Right lung (tissue), 2 donors: ENCODE measurements at regions not wholly inside any gene's neighbourhood (a gene's known extent, or its start where the extent isn't known, plus 50 kb on each side); places are given as distances from the start of the nearest gene placed in this dataset.
"Not testable (repeated sequence)": the region's sequence is repeated elsewhere in the genome, so short reads cannot be mapped to it uniquely, and the experiment has no call there.

Experiments
- DNase-seq, 2 donors: peaks; one replicate each; pipeline ENCODE4 v3.0.0-alpha.2; 2013

DNA sequence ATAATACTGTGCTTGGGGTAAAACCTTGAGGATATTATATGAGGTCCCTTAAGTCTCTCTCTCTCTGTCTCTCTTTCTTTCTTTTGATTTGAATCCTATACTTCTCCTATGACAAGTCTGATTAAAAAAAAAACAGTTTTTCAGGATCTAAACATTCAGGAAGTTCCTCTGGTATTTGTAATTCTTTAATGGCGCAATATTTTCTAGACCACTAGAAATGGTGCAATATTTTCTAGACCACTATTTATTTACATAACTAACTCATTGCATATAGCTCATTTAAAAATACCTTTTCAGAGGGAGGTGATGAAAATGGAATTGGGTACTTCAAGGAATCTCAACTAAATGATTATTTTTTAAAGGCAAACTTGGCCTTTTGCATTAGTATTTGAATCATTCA is 1235.3 kb downstream of the GATA3 start:
- DNase-seq, result no peak

DNA sequence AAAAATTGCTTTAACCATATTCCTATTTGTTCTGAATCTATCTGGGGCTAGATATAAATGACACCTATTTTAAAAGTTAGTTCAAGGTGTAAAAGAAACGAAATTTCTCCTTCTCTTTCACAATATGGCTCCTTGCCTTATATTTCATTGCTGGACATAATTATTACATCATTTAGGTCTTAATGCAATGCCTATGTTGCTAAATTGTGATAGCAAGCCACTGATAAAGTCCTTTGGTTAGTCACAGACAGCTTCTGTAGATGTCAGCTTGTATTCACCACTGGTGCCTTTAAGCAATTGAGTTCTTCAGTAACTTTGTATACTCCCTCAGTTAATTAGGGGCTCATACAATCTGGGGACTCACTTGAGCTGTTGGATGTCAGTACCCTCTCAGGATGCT is 1236.6 kb downstream of the GATA3 start:
- no peak for DNase-seq

DNA sequence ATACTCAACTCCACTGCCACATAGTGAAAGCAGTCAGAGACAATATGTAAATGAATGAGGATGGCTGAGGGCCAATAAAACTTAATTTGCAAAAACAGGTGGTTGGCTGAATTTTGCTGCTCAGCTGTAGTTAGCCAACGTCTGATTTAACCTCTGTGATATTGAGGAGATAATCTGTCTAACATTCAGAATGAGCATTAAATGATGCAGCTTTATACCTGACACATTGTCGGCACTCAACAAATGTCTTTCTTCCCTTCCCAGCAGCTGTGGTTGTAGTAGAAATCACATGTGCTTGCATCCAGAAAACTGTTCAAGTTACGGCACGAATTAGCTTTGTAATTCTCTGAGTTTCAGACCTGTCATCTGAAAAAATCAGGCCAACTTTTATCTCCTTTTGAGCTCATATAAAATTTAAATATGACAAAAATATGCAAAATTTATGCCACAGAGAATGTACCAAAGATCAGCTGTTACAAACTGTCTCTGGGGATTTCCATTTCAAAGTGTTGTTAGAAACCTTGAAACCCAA is 1239.7 kb downstream of the GATA3 start:
- no peak for DNase-seq

DNA sequence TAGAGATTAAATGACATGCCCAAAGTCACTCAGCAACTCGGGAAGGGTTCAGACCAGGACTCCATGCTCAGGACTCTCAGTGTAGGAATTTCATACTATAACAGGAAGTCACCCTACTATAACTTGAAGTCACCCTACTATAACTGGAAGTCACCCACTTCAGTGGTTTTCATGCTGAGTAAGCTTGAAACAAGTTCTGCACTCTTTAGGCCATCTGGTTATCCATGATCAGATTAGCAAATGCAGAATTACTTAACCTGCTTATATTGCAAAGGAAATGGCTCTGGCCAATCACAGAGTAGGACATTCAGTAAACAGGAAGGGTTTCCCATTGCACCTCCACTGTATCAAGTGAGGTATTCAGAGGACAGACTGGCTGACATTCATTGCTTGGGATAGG is 1240.4 kb downstream of the GATA3 start:
- DNase-seq, result no peak

DNA sequence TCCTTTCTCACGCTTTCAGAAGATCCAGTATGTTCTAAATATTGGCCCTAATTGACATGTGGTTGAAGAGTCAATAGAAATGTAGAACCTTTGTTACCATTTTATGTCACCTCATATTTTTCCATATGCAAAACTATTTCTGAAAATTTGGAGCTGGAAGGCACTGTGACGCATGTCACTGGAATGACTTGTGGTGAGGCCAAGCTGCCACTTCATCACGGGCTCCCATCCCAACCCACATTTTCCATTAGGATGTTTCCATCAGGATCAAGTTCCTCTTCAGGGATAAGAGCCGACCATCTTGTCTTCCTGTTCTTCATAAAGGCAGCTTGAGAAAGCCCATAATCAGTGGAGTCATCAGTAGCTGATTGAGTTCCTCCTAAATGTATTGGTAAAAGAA is 1241.7 kb downstream of the GATA3 start:
- DNase-seq, result no peak

DNA sequence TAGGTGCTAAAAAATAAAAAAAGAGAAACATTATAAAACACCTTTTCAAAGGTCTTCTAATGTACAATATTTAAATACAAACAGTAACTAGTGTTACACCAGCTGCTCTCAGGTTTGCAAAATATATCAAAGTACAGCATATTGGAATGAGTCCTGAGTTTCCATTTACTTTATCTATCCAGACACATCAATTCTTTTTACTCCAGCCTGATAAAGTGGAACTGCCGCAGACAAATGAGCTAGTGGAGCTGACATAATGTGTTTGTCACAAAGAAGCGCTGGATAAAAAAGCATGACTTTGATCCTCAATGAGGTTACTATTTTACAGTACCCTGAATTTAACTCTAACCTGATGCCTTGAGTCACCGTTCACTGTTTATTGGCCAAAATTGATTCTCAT is 1243.1 kb downstream of the GATA3 start:
- DNase-seq, result no peak

DNA sequence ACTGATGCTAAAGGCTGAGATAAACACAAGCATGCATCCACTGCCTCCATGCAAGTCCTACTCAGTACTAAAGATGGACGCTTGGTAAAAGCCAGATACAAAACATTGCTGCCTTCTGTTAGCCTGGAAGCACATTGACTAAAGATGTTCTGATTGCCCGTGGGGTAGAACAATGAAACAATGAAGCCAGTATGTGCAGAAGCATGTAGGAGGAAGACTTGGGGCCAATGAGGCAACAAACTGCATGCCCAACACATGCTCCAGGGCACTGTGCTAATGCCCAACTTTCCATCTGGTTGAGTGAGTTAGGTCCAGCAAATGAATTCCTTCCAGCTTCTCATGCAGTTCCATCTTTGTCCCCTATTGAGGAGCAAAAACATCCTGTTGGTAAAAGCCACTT is 1245.5 kb downstream of the GATA3 start:
- no peak for DNase-seq

DNA sequence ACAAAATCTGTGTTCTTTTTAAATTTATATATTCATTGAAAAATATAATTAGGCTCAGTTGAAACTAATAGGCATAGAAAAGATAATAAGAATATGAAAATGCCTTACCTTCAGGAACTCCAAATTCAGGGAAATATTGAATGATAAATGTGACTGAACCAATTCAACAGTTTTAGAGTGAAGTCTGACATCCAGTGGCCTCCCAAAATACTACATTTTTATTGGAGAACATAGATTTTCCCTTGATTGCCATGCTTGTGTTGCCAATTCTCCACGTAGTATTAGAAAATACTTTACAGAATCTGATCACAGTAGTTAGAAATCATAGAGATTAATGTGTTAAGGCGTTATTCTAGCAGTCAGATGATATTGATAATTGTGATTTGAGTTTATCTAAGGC is 1246.7 kb downstream of the GATA3 start:
- DNase-seq, result no peak

DNA sequence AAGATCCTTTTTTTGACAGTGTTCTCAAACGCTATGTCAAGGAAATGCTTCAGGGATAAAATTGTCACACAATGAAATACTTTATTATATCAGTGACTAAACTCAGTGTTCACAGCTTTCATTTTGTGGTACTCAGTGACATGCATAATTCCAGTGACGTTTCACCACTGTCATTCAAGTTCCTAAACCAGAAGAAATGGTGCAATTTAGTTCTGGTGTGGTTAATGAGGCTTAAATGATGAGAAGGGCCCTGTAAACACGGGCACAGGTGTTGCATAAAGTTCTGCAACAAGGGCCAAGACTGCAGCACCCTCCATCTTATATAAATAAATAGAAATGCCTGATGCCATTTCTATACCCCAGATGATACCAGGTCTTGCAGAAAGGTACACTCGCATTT is 1247.1 kb downstream of the GATA3 start:
- no peak for DNase-seq

DNA sequence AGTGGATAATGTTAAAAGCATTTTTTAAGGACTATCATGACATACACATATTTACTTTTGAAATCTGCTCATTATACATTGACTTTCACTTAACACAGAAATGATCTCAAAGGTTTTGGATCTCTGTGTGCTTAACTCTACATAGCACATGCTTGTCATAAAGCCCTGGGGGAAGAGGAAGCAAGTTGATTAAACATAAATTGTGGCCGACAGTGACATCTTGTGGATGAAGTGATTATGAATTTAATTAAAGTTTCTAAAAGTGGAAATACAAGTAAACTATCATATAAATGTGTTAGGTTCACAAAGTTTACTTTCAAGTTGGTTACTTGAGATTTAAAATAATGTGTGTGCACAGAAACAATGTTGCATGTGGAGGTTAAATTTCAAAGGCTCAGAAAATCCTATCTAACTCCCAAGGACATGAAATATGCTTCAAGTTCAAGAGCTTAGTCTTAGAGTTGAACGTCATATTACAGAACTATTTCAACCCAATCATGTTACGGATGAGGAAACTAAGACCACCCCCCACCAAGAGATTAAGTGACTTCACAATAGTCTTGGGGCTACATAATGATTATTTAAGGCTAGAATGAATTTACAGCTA is 1247.8 kb downstream of the GATA3 start:
- peak; percentile 37 to 45 for DNase-seq

DNA sequence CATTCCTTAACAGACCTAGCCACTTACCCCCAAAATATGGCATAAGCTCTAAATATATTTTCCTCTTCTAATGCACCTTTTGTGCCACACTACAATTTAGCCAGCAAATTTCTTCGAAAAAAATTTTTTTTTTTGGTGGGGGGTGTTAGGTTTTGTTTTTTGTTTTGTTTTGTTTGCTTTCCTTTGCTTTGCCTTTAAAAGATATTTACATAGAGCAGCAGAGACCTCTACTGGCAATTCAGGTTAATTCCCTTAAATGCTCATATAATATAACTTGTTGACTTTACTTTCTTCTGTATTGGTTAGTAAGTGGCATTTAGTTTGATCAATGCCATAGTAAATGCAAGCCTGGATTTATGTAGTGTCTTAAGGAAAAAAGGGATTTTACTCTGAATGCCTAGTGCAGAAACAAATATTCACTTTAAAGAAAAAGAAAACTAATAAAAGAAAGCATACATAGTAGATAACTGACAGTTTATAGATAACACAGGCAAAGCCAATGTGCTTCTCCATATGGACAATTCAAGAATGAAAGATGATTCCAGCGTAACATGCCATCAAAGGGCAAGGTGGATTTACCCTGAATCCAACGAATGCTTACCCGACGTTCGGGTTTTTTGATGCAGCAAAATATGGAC is 1250.6 kb downstream of the GATA3 start:
- peak in 1 of 2 donors; percentile 9 for DNase-seq

DNA sequence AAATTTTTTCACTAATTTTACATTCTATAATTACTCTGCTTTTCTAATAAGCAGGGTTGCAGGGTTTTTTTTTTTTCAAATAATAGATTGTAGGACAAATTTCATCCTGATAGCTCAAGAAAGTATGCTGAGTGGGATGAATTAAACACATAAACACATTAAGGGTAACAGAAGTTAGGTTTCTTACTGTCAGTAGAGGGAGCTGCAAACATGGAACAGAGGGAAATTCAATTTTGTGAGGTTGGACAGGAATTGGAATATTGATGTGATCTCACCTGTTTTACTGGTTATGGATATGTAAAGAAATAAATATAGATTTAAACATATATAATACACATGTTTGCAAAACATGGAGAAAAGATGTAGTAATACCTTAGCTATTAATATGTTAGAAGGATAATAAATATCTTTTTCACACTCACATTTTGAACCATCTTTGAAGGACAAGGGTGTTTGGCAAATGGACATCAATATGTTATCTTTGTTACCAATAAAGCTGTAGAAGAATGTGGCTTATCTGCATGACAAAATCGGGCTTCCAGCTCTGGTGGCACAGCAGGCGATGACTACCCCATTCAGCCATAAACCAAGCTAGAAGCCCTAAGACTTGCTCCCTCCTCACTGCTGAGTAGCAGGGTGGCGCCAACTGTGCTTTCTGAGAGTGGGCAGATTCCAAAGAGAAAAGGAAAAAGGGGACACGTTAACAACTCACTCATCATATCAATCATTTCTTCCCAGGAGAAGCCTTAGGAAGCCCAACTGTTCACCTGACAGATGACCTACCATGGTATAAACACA is 1257.4 kb downstream of the GATA3 start:
- no peak for DNase-seq

DNA sequence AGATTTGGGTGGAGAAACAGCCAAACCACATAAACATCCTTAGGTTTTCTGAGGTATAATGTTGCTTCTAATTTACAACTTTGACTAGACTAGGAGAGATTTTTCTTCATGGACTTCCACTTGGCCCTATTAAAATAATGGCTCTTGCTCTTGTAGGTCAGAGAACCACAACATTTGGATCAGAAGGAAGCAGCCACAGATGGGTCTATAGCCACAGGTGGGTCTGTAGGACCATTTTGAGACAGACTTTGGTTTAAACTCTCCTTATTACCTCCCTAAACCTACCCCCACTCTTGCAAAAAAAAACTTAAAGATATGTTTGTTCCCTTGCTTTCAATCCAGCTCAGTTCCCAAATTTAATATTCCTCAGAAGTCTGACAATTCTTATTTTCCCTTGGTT is 1260.8 kb downstream of the GATA3 start:
- no peak for DNase-seq

DNA sequence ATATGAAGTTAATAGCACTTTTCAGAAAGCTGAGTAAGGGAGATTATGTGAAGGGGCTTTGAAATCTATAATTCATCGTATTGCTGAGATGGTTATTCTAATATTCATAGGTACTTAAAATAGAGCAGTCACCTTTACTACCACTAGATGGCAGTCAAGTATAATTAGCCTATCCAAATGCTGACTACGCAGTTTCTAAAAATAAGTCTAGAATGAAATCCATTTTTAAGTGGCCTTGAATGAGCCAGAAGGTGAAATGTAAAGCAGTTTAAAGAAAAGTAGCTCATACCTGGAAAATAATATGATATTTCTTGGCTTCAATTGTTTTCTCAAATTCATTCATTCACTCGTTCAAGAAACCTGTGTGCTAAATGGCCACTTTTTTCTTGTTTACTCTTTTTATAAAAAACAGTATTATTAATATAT is 1277.1 kb downstream of the GATA3 start:
- peak; percentile 54 to 60 for DNase-seq

DNA sequence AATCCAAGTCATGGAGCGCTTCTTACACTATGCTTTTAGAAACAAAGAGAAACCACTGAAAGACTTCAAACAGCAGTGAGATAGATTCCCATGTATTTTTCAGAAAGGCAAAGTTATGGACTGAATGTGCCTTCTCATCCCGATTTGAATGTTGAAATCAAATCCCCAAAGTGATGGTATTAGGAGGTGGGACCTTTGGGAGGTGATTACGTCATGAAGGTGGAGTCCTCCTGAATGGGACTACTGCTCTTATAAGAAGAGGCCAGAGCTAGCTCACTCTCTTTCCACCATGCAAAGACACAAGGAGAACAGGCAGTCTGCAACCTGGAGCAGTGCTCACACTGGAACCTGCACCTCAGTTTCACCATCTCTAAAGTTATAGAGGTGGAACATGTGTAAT is 1279.8 kb downstream of the GATA3 start:
- no peak for DNase-seq

DNA sequence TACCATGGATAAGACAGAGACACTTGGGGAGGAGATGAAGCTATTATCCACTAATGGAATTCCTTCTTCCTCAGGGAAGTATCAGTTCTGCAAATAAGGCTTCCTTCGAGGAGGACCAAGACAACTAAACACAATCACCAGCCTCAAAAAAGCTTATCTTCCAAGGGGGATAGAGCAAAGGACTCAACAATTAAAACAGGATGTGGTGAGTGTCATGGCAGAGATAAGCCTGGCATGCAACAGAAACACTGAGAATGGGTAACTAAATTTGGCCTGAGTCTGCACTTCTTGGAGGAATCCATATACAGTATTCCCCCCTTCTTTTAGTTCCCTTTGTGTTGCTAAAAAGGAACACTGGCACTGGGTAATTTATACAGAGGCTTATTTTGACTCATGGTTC is 1285.2 kb downstream of the GATA3 start:
- no peak for DNase-seq

DNA sequence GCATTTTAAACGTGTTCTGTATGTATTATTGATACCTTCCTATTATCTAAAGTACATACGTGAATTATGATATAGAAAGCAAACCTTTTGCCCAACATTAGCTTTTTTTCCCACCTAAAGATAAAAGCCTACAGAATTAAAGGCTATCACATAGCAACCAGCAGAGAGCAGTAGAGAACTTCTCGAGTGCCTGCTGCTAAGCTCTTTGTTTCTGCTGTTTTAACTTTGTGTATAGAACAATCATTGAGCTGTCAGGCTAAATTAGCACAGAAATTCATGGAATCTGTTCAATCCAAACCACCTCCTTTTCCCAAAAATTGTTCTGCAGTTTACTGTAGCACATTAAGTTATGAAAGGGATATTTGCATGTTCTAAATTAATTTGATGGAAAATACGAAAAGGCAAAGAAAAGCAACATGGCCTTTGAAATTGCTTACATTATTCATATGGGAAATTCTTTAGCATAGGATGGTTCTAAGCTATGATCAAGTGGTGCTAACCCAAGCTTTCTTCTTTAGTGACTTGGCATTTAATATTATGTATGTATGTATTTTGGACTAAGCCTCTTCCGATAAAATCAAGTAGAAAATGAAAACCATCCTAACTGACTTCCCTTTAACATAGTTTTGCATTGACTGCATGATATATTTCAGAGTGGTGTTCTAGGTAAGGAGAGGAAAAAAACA is 1288.5 kb downstream of the GATA3 start:
- peak; percentile 33 to 48 for DNase-seq

DNA sequence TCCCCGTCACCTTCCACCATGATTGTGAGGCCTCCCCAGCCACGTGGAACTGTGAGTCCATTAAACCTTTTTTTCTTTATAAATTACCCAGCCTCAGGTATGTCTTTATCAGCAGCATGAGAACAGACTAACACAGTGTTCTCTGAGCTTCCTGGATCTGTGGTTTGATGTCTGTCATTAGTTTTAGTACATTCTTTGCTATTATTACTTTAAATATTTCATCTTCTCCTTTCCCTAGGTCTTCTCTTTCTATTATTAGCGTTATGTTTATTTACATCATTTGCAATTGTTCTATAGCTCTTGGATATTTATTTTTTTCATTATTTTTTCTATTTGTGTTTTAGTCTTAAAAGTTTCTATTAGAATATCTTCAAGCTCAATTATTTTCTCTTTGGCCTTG is 1293.4 kb downstream of the GATA3 start:
- DNase-seq, result not testable (repeated sequence)

DNA sequence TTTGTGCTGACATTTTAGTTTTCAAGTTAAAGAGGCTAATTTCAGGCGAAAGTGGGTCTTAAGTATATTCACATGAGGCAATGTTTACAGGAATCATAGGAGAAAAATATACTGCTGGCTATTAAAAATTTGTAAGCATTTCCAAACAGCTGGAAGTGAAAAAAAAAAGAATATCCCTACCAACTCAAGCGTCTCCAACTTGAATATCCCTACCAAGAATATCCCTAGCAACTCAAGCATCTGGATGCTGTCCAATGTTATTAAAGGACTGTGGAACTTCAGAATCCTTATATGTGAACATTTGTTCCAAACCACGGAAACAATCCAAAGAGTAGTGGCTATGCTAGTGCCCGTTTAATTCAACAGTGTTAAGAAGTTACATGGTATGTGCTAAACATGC is 1303.0 kb downstream of the GATA3 start:
- DNase-seq, result peak; percentile 68 to 74

DNA sequence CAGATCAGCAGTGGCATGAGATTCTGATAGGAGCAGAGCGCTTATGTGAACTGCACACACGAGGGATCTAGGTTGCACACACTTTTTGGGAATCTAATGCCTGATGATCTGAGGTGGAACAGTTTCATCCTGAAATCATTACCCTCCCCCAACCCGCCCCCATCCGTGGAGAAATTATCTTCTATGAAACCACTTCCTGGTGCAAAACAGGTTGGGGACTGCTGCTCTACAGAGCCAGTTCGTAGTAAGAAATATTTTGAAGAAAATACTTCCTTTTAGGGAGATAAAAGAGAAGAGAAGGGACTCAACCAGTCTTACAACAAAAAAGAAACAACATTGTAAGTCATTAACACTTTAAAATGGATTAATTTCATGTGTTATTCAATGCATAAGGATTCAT is 1308.2 kb downstream of the GATA3 start:
- no peak for DNase-seq

DNA sequence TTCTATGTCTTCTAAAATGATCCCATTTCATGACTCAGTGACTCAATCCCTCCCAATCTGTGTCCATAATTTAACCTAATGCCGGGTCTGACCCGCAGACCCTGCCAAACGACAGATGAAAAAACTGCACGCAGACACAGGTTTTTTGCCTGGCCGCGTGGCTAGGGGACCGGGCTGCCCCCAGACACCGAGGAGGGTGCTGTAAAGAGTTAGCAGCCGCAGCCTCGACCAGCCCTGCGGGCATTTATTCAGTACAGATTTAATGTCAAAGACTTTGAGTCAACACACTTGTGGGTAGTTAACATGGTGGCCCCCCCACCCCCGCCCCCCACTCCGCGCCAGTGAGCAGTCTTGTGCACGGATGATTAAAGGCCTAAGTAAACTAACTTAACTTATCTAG is 1324.7 kb downstream of the GATA3 start:
- DNase-seq, result no peak
